ENCODE measurements at regions not wholly inside any gene's neighbourhood (a gene's known extent, or its start where the extent isn't known, plus 50 kb on each side); places are given as distances from the start of the nearest gene placed in this dataset.
A peak's percentile ranks its signal among the peaks of the same experiment; 100 is the strongest.

GRCh38 chr11:80727315-80727714 is 1286.5 kb upstream of the TENM4 start:
- H3K4me2 ChIP-seq (ENCODE audit: insufficient read depth, low read length) = no peak overlapping the region
- BruUV-seq (replicated peaks) = no TSS peak
- no peak overlapping the region for H3K27ac ChIP-seq (ENCODE audit: insufficient read depth, low read depth, low read length)
- peak in 1 of 2 donors; percentile 20 for TF ChIP-seq CTCF (IDR thresholded peaks at IDR 0.05; ENCODE audit: extremely low read depth in 1 of 2, insufficient read depth in 1 of 2, low read depth in 1 of 2, low read length in 2 of 2)
- TF ChIP-seq GATA2 (IDR thresholded peaks at IDR 0.05; ENCODE audit: insufficient read depth, insufficient read length, low read depth, low read length) = no peak
- no peak for TF ChIP-seq POLR2AphosphoS5 (IDR thresholded peaks at IDR 0.05; ENCODE audit: insufficient read depth, low read depth, low read length)
- no peak overlapping the region for H2AFZ ChIP-seq (ENCODE audit: low read depth, low read length)
- DNase-seq (ENCODE audit: low read depth, low spot score) (no peak), FAIRE-seq (no peak)
- H4K20me1 ChIP-seq (replicated peaks; ENCODE audit: control insufficient read depth, extremely low read depth, insufficient read depth, low read length) = no peaks in the 10 kb centered on the region
- H3K27me3 ChIP-seq (ENCODE audit: control insufficient read depth in 2 of 2, insufficient read depth in 2 of 2, low read length in 2 of 2) = no peaks in the 10 kb centered on the region
- dilution Hi-C loops (cut with MboI; ENCODE audit: extremely low pct_ligation_motif_present, low sequenced_read_pairs) = no loop called here
- H3K79me2 ChIP-seq (ENCODE audit: control insufficient read depth, insufficient read depth, low read length) = no peaks in the 10 kb centered on the region
- H3K9ac ChIP-seq (replicated peaks; ENCODE audit: extremely low read depth, insufficient read depth, low read length) = no peak overlapping the region
- CTCF ChIA-PET = interaction anchor here (1.2 kb wide), 1 partner anchor 278 kb away, joined by 3 read pairs; no protein-coding TSS in a partner anchor
- no peaks in the 10 kb centered on the region for H3K36me3 ChIP-seq (ENCODE audit: control insufficient read depth in 2 of 2, extremely low read depth in 1 of 2, insufficient read depth in 2 of 2, low read length in 2 of 2)
- no peak overlapping the region for H3K4me3 ChIP-seq (replicated peaks in 1 of 3; ENCODE audit: insufficient read depth in 1 of 3, low read depth in 1 of 3, low read length in 3 of 3)
- no peaks in the 10 kb centered on the region for H3K9me3 ChIP-seq (replicated peaks; ENCODE audit: control insufficient read depth, insufficient read depth, low read length)
- peaks cover 14% of the 10 kb centered on the region for H3K4me1 ChIP-seq (ENCODE audit: control insufficient read depth, extremely low read depth, insufficient read depth, low read length)
- POLR2A ChIA-PET = no interaction called here
- H3K9me1 ChIP-seq (replicated peaks; ENCODE audit: control insufficient read depth, extremely low read depth, insufficient read depth, low read length) = no peaks in the 10 kb centered on the region
- intact Hi-C loops (cut with micrococcal nuclease) = loop anchor here (10.0 kb wide), 2 partner anchors 133 to 277 kb away; no protein-coding TSS in a partner anchor

- dilution Hi-C loops (cut with MboI; ENCODE audit: extremely low pct_ligation_motif_present, low sequenced_read_pairs) = no loop called here
- no peaks in the 10 kb centered on the region for H3K9me3 ChIP-seq (replicated peaks; ENCODE audit: control insufficient read depth, insufficient read depth, low read length)
- BruUV-seq (replicated peaks) = no TSS peak
- H3K4me3 ChIP-seq (replicated peaks in 1 of 3; ENCODE audit: insufficient read depth in 1 of 3, low read depth in 1 of 3, low read length in 3 of 3) = no peak overlapping the region
- H2AFZ ChIP-seq (ENCODE audit: low read depth, low read length) = no peak overlapping the region
- peaks cover 14% of the 10 kb centered on the region for H3K4me1 ChIP-seq (ENCODE audit: control insufficient read depth, extremely low read depth, insufficient read depth, low read length)
- ChIA-PET CTCF (interaction anchor here (1.2 kb wide), 1 partner anchor 279 kb away, joined by 3 read pairs; no protein-coding TSS in a partner anchor), POLR2A (no interaction called here)
- H3K79me2 ChIP-seq (ENCODE audit: control insufficient read depth, insufficient read depth, low read length) = no peaks in the 10 kb centered on the region
- FAIRE-seq (no peak), DNase-seq (ENCODE audit: low read depth, low spot score) (peak; percentile 47)
- intact Hi-C loops (cut with micrococcal nuclease) = loop anchor here (1.0 to 10.0 kb wide), 3 partner anchors 27 to 279 kb away; no protein-coding TSS in a partner anchor
- H3K9me1 ChIP-seq (replicated peaks; ENCODE audit: control insufficient read depth, extremely low read depth, insufficient read depth, low read length) = no peaks in the 10 kb centered on the region
- H4K20me1 ChIP-seq (replicated peaks; ENCODE audit: control insufficient read depth, extremely low read depth, insufficient read depth, low read length) = no peaks in the 10 kb centered on the region
- H3K27ac ChIP-seq (ENCODE audit: insufficient read depth, low read depth, low read length) = no peak overlapping the region
- H3K27me3 ChIP-seq (ENCODE audit: control insufficient read depth in 2 of 2, insufficient read depth in 2 of 2, low read length in 2 of 2) = no peaks in the 10 kb centered on the region
- no peaks in the 10 kb centered on the region for H3K36me3 ChIP-seq (ENCODE audit: control insufficient read depth in 2 of 2, extremely low read depth in 1 of 2, insufficient read depth in 2 of 2, low read length in 2 of 2)
- TF ChIP-seq GATA2 (IDR thresholded peaks at IDR 0.05; ENCODE audit: insufficient read depth, insufficient read length, low read depth, low read length) (peak; percentile 62), JUN (IDR thresholded peaks at IDR 0.05; ENCODE audit: borderline replicate concordance, insufficient read depth, insufficient read length, low read depth) (peak; percentile 48), MAX (IDR thresholded peaks at IDR 0.05; ENCODE audit: insufficient read depth, insufficient read length) (no peak)
- H3K4me2 ChIP-seq (ENCODE audit: insufficient read depth, low read length) = peak overlapping the region; percentile 17
- no peak overlapping the region for H3K9ac ChIP-seq (replicated peaks; ENCODE audit: extremely low read depth, insufficient read depth, low read length)
Measured at GRCh38 chr11:80726236-80726635, 1285.4 kb upstream of the TENM4 start.
